HG03025 (cell line): ENCODE measurements at regions not wholly inside any gene's neighbourhood (a gene's known extent, or its start where the extent isn't known, plus 50 kb on each side); places are given as distances from the start of the nearest gene placed in this dataset.
"Not testable (repeated sequence)": the region's sequence is repeated elsewhere in the genome, so short reads cannot be mapped to it uniquely, and the experiment has no call there.

ENCODE experiments used
- ATAC-seq: cut with Tn5 transposase; IDR thresholded peaks from one replicate; pipeline ENCODE4 v1.9.1; 2021; ENCODE audit warnings: mild to moderate bottlenecking, moderate library complexity; ENCODE audit not compliant: unreplicated experiment, low FRiP score

DNA sequence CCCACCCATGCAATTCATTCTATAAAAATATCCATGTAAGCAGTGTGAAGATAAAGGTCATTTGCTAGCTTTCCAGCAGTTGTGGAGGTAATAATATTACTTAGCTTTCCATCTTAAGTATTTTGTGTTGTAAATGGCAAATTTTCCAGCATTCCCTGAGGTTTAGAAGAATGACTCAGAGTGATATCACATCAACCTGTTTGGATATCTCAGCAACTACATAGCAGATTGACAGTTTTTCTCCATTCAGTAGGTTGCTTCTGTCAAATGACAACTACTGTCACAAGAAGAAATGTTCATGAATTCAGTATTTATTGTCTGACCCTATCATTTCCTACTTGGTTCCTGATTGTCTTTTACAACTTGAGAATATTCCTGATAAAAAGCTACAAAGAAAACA, 434.9 kb upstream of the GALNTL6 start:
- no peak for ATAC-seq

DNA sequence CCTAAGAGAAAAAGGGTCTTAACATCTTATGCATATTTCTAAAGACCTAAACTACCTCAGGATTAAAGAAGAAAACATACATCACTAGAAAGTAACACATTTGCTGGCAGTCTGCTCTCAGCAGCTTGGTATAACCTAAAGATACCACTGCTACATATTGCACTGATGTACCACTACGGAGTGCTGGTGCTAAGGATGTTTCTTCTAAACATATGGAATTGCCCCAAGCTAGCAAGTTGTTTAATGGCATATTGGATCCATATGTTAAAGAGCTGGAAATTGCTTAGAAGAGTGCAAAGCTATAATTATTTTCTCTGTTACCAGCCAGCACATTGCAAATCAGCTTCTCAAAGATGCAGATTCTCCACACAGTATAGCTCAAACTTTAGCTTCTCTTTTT, 436.5 kb upstream of the GALNTL6 start:
- ATAC-seq: no peak

DNA sequence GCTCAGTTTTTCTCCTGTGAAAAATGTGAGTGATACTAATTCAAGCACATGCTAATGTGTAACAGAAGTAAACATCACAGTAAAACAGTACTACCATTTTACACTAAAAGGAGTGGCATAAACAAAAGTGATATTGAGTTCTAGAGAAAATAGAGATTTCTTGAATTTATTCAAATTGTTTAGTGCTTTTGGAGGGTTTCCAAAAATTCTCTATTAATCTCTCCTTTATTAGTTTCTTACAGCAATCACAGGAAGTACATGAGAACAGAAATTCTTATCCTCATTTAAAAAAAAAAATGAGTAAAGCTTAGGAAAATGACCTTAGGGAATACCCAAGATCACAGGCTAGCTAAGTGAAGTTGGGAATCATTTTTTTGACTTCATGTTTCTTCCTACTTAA, 459.7 kb upstream of the GALNTL6 start:
- no peak for ATAC-seq

DNA sequence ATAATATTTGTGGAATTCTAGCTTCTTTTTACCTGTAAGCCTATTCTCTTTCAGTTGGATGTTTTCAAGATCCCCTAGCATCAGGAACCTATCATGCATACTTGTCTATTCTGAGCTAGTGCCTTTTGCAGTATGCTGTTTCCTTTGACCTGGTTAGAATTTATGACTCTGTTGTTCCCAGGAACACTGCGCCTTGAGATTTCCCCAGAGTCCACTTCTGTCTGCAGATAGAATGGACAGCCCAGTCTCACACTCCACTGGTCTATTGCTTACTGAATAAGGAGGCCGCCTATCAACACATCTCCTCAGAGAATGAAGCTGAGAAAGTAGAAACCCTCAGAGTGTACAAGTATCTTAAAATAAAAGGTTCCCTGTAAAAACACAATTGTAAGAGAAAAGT, 465.1 kb upstream of the GALNTL6 start:
- ATAC-seq: no peak

DNA sequence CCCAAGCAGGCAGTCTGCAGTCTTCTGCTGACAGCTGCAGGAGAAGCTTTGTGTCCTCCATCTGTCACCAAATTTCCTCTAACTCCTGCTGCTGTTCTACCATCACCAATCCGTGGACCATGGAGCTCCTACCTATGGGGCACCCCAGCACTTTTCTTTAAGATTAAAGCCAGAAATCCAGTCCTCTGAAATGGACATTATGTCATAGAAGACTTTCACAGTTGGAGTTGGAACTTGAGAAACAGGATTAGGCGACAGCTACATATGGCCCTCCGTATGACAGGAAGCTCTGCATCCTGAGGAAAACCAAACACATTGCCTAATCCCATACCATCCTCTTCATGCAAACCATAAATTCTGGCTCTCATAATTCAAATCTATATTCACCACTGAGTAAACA, 470.6 kb upstream of the GALNTL6 start:
- no peak for ATAC-seq

DNA sequence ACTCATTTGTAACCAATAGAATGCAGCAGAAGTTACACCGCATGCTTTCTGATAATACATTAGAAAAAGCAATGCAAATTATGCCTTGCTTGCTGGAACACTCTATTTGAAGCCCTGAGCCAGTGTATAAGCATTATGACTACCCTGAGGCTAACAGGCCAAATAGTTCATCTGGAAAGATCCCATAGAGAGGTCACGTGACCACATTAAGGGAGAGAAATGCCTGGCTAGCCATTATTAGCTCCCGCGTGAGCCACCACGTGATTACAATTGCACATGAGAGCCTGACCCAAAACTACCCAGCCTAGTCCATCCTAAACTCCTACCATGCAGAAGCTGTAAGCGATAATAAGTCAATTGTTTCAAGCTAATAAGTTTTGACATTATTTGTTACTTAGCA, 472.9 kb upstream of the GALNTL6 start:
- ATAC-seq: no peak

DNA sequence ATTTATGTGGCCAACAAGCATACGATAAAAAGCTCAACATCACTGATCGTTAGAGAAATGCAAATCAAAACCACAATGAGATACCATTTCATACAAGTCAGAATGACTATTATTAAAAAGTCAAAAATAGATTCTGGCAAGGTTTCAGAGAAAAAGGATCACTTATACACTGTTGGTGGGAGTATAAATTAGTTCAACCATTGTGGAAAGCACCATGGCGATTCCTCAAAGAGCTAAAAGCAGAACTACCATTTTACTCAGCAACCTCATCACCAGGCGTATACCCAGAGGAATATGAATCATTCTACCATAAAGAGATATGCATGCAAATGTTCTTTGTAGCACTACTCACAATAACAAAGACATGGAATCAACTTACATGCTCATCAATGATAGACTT, 478.7 kb upstream of the GALNTL6 start:
- ATAC-seq: no peak

DNA sequence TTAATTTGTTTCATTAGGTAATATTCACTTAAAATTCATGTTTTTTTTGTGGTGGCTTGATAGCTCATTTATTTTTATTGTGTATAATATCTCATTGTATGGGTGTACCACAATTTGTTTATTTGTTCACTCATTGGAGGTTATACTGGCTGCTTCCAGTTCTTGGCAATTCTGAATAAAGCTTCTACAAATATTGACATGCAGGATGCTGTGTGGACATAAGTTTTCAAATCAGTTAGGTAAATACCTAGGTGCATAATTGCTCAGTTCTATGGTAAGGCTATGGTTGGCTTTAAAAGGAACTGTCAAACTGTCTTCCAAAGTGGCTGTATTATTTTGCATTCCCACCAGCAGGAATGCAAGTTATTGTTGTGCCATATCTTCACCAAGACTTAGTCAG, 504.5 kb upstream of the GALNTL6 start:
- ATAC-seq: no peak

DNA sequence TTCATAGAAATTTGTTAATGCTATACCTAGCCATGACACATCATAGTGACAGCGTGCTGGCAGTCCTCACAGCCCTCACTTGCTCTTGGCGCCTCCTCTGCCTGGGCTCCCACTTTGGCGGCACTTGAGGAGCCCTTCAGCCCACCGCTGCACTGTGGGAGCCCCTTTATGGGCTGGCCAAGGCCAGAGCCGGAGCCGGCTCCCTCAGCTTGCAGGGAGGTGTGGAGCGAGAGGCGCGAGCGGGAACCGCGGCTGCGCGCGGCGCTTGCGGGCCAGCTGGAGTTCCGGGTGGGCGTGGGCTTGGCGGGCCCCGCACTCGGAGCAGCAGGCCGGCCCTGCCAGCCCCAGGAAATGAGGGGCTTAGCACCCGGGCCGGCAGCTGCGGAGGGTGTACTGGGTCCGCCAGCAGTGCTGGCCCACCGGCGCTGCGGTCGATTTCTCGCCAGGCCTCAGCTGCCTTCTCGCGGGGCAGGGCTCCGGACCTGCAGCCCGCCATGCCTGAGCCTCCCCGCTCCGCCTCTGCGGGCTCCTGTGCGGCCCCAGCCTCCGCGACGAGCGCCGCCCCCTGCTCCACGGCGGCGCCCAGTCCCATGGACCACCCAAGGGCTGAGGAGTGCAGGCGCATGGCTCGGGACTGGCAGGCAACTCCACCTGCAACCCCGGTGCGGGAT, 515.0 kb upstream of the GALNTL6 start:
- ATAC-seq: not testable (repeated sequence)

DNA sequence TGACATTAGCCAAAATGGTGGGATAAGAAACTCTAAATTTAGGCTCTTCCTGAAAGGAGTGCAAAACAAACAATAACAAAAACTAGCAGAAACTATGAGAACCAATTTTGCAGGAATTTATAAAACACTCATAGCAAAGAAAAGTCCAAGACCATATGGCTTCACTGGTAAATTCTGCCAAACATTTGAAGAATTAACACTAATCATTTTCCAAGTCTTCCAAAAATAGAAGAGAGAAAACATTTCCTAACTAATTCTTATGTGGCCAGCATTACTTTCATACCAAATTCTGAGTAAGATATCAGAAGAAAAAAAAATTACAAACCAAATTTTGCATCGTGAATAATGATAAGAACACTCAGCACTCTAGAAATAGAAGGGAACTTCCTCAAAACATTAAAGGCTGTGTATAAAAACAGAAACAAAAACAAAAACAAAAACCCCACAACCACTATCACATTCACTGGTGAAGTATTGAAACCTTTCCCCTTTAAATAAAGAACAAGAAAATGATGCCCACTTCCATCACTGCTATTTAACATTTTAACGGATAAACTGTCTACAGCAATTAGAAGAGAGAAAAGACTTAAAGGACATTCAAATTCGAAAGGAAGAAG, 524.3 kb upstream of the GALNTL6 start:
- no peak for ATAC-seq

DNA sequence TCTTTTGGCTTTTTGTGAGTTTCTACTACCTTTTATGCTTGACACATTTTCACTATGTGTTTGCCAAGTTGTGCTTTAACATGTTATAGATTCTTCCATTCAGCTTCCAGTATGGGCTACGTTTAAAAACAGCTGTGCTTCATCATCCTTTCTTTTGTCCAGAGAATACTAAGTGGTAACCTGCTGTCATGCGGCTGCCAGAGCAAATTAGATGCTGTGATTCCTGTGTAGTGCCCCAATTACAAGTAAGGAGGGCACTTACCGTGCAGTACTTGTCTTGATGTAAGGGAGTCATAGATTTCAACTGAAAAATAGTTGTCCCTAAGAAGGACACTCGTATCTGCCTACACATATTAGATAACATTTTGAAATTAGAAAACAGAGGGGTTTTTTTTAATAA, 531.8 kb upstream of the GALNTL6 start:
- no peak for ATAC-seq

DNA sequence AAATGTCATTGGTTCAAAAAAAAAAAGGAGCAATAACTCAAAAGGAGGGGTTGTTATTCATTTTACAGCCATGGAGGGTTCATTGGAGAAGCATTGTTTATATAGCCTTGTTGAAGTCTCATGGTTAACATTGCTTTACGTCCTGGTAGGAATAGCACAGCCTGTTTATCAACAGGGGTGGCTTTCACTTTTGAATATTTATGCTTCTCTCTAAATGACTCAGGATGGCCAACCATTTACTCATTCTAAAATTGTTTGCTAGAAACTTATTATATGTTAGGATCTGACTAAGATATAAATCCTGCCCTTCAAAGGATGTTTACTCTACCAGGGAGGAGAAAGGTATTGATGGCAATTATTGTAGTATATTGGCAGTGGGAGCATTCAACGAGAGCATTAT, 534.1 kb upstream of the GALNTL6 start:
- ATAC-seq: no peak

DNA sequence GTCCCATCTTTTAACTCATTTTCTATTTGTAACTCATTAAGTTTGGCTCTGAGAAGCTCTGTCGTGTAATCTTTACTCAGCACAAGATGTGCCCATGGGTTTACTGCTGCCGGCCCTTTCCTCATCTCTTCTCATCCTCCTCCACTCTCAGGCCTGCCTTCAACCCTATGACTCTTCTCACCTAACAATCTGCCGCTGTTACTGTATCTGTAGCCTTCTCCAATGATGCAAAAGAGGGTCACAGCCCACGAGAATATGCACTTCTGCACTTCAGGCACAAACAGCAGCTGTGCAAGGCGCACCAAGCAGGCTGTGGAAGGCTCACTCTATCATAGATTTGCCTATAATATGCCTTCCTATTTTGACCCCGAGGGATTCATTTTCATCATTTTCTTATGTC, 546.5 kb upstream of the GALNTL6 start:
- ATAC-seq: no peak

DNA sequence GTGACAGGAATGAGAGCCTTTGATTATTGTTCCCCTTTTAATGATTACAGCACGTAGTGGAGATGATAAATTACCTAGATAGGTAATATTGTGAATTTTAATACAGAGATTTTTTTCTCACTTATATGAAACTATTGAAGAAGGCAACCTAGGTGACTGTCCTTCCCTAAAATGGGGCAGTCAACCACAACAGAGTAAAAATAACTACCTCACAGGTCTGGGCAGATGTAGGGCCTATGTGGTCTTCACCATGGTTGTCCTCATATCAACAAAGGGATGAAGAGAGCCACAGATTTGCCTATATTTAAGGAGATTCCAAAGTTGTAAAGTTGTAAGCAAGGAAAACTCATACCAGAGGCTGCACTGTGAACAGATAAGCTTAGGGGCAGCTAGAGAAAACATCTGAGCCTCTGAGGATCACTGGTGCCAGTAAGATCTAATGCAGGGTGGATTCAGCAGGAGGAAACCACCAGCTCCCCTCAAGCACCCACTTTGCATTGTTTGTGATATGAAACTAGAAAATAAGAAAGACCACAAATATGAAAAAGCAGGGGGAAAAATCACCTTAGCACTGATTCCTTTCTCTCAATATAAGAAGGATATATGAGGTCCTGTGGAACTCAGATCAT, 547.9 kb upstream of the GALNTL6 start:
- ATAC-seq: no peak

DNA sequence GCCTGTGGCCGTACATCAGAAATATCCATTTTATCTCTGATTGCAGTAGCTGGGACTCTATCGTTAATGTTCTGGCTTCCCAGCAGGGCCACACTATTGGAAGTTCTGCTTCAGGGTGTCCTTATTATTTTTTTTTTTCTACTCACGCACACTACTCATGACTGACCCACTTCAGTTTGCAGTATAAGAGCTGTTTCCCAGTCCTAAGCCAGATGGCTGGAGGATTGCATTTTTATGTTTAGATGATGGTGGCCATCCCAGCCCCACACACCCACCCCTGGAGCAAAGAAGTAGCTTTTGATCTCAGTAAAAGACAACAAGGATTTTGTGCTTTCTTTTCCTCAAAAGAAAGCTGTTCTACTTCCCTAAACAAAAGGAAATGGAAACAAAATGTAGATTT, 557.0 kb upstream of the GALNTL6 start:
- no peak for ATAC-seq

DNA sequence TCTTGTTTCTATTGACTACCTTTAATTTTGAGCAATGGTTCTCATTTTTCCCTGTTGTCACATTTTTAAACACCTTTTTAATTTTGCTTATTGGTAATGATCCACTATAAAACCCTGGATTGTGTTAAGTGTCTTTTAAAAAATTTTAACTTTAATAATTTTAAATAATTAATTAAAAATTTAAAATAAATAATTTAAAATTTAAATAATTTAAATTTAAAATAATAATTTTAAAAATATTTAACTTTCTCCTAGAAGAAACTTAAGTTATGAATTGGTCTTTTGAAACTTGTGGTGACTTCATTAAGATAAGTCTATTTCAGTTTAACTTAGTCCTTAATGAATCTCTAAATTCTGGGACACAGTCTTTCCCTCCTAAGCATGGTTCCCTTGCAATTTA, 566.3 kb upstream of the GALNTL6 start:
- ATAC-seq: no peak

DNA sequence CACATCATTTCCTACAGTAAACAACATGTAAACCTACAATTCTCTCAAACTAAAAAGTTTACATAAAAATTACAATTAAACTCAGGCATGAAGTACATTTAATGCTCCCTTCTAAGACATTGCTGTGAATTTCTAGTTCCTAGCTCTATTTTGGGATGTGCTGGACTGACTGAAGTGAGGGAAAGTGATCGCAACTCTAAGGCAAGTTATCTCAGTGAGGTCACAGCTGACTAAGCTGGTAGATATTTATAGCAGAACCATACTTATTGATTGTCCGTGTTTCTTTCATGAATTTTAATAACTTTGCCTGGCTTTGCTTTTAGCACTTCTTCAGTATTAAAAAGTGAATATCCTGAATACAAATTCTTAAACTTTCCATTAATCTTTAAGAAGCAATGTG, 570.4 kb upstream of the GALNTL6 start:
- no peak for ATAC-seq

DNA sequence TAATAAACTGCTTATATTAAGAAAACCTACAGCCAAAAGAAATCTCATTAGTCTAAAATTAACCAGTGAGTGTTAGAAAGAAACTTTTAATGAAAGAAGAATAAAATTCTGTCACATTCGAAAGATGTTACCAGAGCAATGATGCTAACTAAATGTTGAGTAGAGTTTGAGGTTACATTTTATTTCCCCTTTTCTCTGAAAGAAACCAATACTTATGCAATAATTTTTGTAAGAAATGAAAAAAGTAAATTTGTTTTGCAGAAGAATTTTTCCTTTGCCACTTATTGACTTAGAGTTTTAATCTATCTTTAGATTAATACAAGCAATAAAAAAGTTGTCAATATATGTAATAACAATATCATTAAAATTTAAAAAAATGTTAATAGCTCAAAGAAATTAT, 574.0 kb upstream of the GALNTL6 start:
- no peak for ATAC-seq

DNA sequence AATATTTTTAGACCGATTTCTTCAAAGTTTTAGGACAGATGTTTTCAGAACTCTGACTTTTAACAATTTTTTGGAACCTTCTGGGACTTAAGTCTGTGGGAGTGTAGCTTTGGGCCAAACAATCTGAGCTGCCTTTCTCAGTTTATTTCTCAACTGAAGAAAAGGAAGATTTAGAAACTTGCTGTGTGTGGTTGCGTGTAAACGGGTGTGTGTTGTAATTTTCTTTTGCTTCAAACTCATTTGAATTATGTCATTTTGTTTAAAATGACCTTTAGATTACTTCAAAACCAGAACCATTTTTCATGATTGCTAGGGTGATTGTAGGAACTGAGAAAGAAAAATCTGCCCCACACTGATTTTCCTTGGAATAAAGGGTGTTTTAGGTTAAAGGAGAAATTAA, 577.7 kb upstream of the GALNTL6 start:
- ATAC-seq: no peak

DNA sequence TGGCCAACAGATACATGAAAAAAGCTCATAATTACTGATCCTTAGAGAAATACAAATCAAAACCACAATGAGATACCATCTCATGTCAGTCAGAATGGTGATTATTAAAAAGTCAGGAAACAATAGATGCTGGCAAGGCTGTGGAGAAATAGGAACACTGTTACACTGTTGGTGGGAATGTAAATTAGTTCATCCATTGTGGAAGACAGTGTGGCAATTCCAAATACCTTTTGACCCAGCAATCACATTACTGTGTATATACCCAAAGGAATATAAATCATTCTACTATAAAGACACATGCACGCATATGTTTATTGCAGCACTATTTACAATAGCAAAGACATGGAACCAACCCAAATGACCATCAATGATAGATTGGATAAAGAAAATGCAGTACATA, 583.9 kb upstream of the GALNTL6 start:
- ATAC-seq: not testable (repeated sequence)

DNA sequence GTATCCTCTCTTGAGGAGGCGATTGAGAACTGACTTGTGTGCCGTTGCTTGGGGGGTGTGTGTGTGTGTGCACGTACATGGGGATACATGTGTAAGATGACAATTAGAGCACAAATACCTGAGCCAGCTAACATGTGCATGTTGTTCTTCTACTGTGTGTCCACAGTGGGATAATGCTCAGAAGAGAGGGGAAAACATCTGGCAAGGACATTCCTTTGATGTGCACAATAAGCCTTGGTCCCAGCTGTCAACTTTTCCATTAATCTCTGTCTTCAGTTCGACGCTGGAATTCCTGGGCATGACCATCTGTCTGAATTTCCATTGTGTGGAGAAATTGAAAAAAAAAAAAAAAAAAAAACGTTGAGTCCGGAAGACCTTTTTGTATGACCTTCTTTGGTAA, 592.0 kb upstream of the GALNTL6 start:
- no peak for ATAC-seq

DNA sequence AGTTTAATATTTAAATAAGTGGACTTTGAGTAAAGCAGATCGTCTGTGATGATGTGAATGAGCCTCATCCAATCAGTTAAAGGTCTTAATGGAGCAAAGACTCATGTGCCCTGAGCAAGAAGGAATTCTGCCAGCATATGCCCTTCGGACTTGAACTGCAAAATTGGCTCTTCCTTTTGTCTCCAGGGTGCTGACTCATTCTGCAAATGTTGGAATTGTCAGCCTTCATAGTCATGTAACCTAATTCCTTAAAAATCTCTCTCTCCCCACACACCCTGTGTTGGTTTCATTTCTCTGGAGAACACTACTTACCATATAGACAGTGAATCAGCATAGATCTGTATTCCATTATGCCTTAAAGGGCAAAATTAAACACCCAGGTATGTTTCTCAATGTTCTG, 609.8 kb upstream of the GALNTL6 start:
- no peak for ATAC-seq
